Calu3 (cell line): ENCODE measurements at regions not wholly inside any gene's neighbourhood (a gene's known extent, or its start where the extent isn't known, plus 50 kb on each side); places are given as distances from the start of the nearest gene placed in this dataset.

Experiments
- BruUV-seq: library from RNA; stranded (reverse); fragments of 400-500 nt; replicated peaks from 2 replicates; lab custom pipeline; 2021; lab: Mats Ljungman, UMichigan
- CTCF ChIA-PET: fragments of 300-600 bp; sonication (Branson Sonifier 250); formaldehyde crosslinking; loops from one replicate; lab custom pipeline; 2022; ENCODE audit warnings: antibody characterized with exemption; lab: Charles Lee
- DNase-seq: peaks from one replicate; pipeline ENCODE4 v3.0.0; 2022
- H3K27ac Mint-ChIP-seq: one replicate; pipeline ENCODE4 v1.8.0; 2022; ENCODE audit warnings: mixed read lengths; ENCODE audit not compliant: unreplicated experiment
- H3K27me3 Mint-ChIP-seq: one replicate; pipeline ENCODE4 v1.8.0; 2022; ENCODE audit warnings: mixed read lengths; ENCODE audit not compliant: unreplicated experiment
- H3K36me3 Mint-ChIP-seq: one replicate; pipeline ENCODE4 v1.8.0; 2022; ENCODE audit warnings: mild to moderate bottlenecking, moderate library complexity, mixed read lengths; ENCODE audit not compliant: insufficient read depth, unreplicated experiment
- H3K4me1 Mint-ChIP-seq: one replicate; pipeline ENCODE4 v1.8.0; 2022; ENCODE audit warnings: mild to moderate bottlenecking, low read depth, mixed read lengths; ENCODE audit not compliant: unreplicated experiment
- H3K4me3 Mint-ChIP-seq: one replicate; pipeline ENCODE4 v1.8.0; 2022; ENCODE audit warnings: mild to moderate bottlenecking, low read depth, moderate library complexity, mixed read lengths; ENCODE audit not compliant: unreplicated experiment
- H3K9me3 Mint-ChIP-seq: one replicate; pipeline ENCODE4 v1.8.0; 2022; ENCODE audit warnings: low read depth, mixed read lengths; ENCODE audit not compliant: unreplicated experiment
- intact Hi-C: fragments of 100-400 bp; cut with micrococcal nuclease; formaldehyde crosslinking; loops from one replicate; pipeline ENCODE4 v1.10.0; 2022; ENCODE audit not compliant: unreplicated experiment
- TF ChIP-seq, protein P1 (sequence below): fragments of 200-600 bp; IDR thresholded peaks from one replicate; pipeline ENCODE4 v1.8.0; 2022; ENCODE audit warnings: antibody characterized with exemption; ENCODE audit not compliant: unreplicated experiment

DNA sequence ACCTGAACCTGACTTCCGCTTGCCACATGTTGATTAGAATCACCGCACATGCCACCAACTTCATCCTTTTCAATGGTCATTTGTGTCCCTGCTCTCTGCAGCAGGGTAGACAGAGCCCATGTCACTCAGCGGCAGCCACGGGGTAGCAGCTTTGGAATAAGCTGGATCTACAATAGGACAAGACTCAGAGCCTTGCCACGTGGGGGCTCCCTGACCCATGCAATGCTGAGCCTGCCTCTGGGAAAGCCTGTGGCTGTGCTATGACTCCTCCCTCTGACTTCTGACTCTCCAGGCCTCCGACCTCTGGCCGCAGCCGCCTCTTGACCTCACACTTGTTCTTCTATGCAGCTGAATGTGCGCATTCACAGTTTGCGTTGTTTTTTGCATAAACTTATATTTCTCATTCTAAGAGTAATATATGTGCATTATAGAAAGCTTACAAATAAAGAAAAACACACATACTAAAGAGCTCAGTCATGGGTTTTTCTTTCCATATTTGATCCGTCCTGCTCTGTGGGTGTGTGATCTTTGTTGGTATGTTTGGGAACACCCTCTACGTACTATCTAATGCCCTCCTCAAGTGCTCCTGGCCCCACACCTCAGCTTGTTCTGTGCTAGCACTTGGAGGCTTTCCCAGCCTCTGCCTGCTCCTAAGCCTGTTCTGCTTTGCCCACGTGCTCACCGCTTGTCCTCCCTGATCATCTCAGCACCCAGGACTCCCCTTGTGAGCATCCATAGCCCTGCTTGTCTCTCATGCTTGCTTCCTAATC lies 198.0 kb upstream of the MKI67 start:
- DNase-seq: no peak
- intact Hi-C loops: no loop called here
- H3K4me1 Mint-ChIP-seq: no peaks in the 10 kb centered on the region
- no peaks in the 10 kb centered on the region for H3K36me3 Mint-ChIP-seq
- H3K27ac Mint-ChIP-seq: no peak overlapping the region
- H3K9me3 Mint-ChIP-seq: no peaks in the 10 kb centered on the region
- no peaks in the 10 kb centered on the region for H3K27me3 Mint-ChIP-seq
- no peak overlapping the region for H3K4me3 Mint-ChIP-seq
- TF ChIP-seq, protein P1, sequence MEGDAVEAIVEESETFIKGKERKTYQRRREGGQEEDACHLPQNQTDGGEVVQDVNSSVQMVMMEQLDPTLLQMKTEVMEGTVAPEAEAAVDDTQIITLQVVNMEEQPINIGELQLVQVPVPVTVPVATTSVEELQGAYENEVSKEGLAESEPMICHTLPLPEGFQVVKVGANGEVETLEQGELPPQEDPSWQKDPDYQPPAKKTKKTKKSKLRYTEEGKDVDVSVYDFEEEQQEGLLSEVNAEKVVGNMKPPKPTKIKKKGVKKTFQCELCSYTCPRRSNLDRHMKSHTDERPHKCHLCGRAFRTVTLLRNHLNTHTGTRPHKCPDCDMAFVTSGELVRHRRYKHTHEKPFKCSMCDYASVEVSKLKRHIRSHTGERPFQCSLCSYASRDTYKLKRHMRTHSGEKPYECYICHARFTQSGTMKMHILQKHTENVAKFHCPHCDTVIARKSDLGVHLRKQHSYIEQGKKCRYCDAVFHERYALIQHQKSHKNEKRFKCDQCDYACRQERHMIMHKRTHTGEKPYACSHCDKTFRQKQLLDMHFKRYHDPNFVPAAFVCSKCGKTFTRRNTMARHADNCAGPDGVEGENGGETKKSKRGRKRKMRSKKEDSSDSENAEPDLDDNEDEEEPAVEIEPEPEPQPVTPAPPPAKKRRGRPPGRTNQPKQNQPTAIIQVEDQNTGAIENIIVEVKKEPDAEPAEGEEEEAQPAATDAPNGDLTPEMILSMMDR: no peak
- BruUV-seq: no TSS peak
- CTCF ChIA-PET: no interaction called here

GRCh38 chr10:128325788-128326187 lies 199.6 kb upstream of the MKI67 start:
- no peaks in the 10 kb centered on the region for H3K27me3 Mint-ChIP-seq
- CTCF ChIA-PET: no interaction called here
- BruUV-seq: no TSS peak
- H3K4me1 Mint-ChIP-seq: no peaks in the 10 kb centered on the region
- H3K4me3 Mint-ChIP-seq: no peak overlapping the region
- TF ChIP-seq, protein P1: no peak
- no peaks in the 10 kb centered on the region for H3K9me3 Mint-ChIP-seq
- intact Hi-C loops: no loop called here
- H3K36me3 Mint-ChIP-seq: no peaks in the 10 kb centered on the region
- H3K27ac Mint-ChIP-seq: no peak overlapping the region
- DNase-seq: no peak

DNA sequence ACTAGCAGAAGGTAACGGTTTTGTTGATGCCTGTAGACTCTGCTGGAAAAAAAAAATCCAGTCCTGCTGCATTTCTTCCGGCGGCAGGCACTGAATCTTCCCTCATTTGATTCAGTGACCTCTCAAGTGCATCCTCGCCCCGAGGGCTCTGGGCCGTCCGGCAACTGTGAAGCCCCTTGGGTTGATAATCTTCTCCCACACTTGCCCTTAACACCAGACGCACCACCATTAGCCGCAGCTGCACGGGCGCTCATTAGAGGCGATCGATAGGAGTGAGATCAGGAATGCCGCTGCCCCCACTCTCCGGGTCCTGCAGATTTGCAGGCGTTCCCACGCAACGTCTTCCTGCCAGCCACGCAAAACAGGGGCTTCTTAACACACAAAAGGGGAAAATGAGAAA lies 200.0 kb upstream of the MKI67 start:
- intact Hi-C loops: no loop called here
- H3K9me3 Mint-ChIP-seq: peaks cover 1% of the 10 kb centered on the region
- H3K4me1 Mint-ChIP-seq: no peaks in the 10 kb centered on the region
- no peaks in the 10 kb centered on the region for H3K27me3 Mint-ChIP-seq
- CTCF ChIA-PET: no interaction called here
- no peak overlapping the region for H3K4me3 Mint-ChIP-seq
- H3K36me3 Mint-ChIP-seq: no peaks in the 10 kb centered on the region
- H3K27ac Mint-ChIP-seq: no peak overlapping the region
- no TSS peak for BruUV-seq
- no peak for DNase-seq
- TF ChIP-seq, protein P1: no peak

- H3K4me1 Mint-ChIP-seq: no peaks in the 10 kb centered on the region
- CTCF ChIA-PET: no interaction called here
- BruUV-seq: no TSS peak
These were observed 200.6 kb upstream of the MKI67 start for GRCh38 chr10:128326851-128327250.

More at GRCh38 chr10:128326851-128327250, 200.6 kb upstream of the MKI67 start:
- intact Hi-C loops: no loop called here
- Mint-ChIP-seq H3K4me3 (no peak overlapping the region), H3K36me3 (no peaks in the 10 kb centered on the region), H3K27ac (no peak overlapping the region), H3K27me3 (no peaks in the 10 kb centered on the region), H3K9me3 (peaks cover 2% of the 10 kb centered on the region)
- no peak for DNase-seq
- TF ChIP-seq, protein P1: no peak
